Activated CD4-positive, alpha-beta T cell treated with anti-CD3 and anti-CD28 coated beads, Interleukin-2, amount 10 ng/mL, durations not matched to agents 24 days and 14 days (primary cell): ENCODE measurements at regions not wholly inside any gene's neighbourhood (a gene's known extent, or its start where the extent isn't known, plus 50 kb on each side); places are given as distances from the start of the nearest gene placed in this dataset.

Experiments used
- DNase-seq: peaks from one replicate; pipeline ENCODE4 v3.0.0; 2022
- H3K27ac Mint-ChIP-seq: one replicate; pipeline ENCODE4 v1.8.0; 2022; ENCODE audit warnings: mild to moderate bottlenecking, mixed read lengths
- H3K27me3 Mint-ChIP-seq: one replicate; pipeline ENCODE4 v1.8.0; 2022; ENCODE audit warnings: mixed read lengths
- H3K36me3 Mint-ChIP-seq: one replicate; pipeline ENCODE4 v1.8.0; 2022; ENCODE audit warnings: low read depth, mild to moderate bottlenecking, mixed read lengths
- H3K4me1 Mint-ChIP-seq: one replicate; pipeline ENCODE4 v1.8.0; 2021; ENCODE audit warnings: mixed read lengths
- H3K4me3 Mint-ChIP-seq: one replicate; pipeline ENCODE4 v1.8.0; 2022; ENCODE audit warnings: mild to moderate bottlenecking, moderate library complexity, mixed read lengths
- H3K9me3 Mint-ChIP-seq: one replicate; pipeline ENCODE4 v1.8.0; 2021; ENCODE audit warnings: mixed read lengths
- intact Hi-C: fragments of 100-400 bp; cut with micrococcal nuclease; formaldehyde crosslinking; loops from one replicate; pipeline ENCODE4 v1.15.1; 2023

DNA sequence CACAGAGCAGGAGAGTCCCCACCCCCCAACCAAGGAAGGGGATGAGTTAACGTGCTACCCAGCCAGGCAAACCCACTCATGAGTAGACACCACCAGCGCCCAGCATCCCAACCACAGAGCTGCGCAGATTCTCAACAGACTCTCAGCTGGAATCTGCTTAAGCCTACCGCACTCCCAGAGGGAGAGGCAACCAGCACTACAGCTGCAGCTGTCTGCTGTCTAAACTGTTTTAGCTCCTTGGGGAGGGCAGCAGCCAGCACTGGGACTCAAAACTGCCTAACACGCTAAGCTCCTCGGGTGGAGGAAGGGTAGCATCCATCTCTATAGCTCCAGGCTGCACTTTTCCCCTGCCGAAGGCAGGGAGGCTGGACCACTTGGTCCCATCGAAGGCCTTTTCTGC is 539.8 kb downstream of the EPHA7 start:
- Mint-ChIP-seq H3K27me3 (no peaks in the 10 kb centered on the region), H3K4me3 (no peak overlapping the region), H3K4me1 (no peaks in the 10 kb centered on the region), H3K27ac (no peak overlapping the region), H3K36me3 (no peaks in the 10 kb centered on the region), H3K9me3 (peaks cover 7% of the 10 kb centered on the region)
- DNase-seq, result no peak
- intact Hi-C loops, result no loop called here

DNA sequence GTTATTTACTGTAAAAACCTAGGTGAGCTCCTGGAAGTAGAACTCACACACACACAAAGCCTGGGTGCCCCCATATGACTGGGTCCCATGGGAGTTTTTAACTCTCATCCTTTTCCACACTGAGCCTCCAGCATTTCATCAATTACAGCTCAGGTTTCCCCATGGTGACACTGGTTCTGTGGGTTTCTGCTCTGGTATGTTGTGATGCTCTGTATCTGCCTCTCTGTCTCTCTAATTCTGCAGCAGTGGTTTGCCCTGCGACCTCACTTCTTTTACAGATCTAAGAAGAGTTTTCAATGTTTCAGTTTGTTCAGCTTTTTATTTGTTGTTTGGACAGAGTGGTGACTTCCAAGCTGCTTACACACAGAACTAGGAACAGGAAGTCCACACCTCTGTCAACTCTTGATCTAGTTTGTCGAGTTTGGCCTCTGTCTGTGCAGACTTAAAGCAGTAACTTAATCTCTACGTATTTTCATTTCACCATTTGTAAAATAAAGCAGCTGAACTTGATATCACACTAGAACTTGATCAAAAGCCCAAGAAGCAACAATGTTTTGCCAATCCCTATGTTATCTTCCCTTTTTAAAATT is 554.3 kb downstream of the EPHA7 start:
- Mint-ChIP-seq H3K36me3 (no peaks in the 10 kb centered on the region), H3K9me3 (no peaks in the 10 kb centered on the region), H3K4me3 (no peak overlapping the region), H3K27me3 (no peaks in the 10 kb centered on the region), H3K4me1 (no peaks in the 10 kb centered on the region), H3K27ac (no peak overlapping the region)
- intact Hi-C loops, result no loop called here
- no peak for DNase-seq

DNA sequence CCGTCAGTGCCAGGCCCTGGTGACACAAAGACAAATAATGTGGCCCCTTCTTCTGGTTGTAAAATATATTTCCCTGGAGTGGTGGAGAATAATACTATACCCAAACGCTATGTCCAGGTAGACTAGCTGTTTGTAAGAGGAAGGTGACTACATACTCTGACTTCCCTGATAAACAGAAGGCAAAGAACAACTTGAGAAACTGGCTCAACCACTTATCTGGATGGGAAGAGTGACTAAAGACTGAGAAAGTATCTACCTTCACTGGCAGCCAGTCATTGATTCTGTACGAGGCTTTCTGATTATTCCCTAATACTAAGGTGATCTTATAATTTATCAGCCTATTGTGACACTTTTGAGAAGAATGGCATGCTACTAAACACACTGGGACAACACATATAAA is 569.7 kb downstream of the EPHA7 start:
- no peak overlapping the region for H3K27ac Mint-ChIP-seq
- intact Hi-C loops, result no loop called here
- peaks cover 3% of the 10 kb centered on the region for H3K9me3 Mint-ChIP-seq
- no peaks in the 10 kb centered on the region for H3K36me3 Mint-ChIP-seq
- no peaks in the 10 kb centered on the region for H3K27me3 Mint-ChIP-seq
- no peaks in the 10 kb centered on the region for H3K4me1 Mint-ChIP-seq
- no peak overlapping the region for H3K4me3 Mint-ChIP-seq
- no peak for DNase-seq

DNA sequence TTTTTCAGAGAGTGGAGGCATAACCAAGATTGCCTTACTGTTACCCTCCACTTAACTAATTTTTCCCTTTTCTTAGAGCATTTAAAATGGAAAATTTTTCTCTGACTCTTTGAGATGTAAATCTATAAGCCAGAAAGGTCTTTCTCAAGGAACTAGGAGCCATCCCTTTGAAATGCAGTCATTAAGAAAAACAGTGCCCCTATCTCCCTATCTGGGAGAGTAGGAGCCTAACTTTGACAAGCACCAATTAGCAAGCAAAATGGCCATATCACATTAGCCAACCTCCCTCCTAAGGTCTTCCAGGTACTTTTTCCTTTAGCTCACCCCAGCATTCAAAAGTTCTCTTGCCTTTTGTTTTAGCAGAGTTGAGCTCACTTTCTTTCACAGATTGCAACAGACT is 570.5 kb downstream of the EPHA7 start:
- no peaks in the 10 kb centered on the region for H3K4me1 Mint-ChIP-seq
- no peak for DNase-seq
- H3K36me3 Mint-ChIP-seq, result no peaks in the 10 kb centered on the region
- no peak overlapping the region for H3K27ac Mint-ChIP-seq
- no peaks in the 10 kb centered on the region for H3K27me3 Mint-ChIP-seq
- intact Hi-C loops, result no loop called here
- H3K4me3 Mint-ChIP-seq, result no peak overlapping the region
- peaks cover 3% of the 10 kb centered on the region for H3K9me3 Mint-ChIP-seq

DNA sequence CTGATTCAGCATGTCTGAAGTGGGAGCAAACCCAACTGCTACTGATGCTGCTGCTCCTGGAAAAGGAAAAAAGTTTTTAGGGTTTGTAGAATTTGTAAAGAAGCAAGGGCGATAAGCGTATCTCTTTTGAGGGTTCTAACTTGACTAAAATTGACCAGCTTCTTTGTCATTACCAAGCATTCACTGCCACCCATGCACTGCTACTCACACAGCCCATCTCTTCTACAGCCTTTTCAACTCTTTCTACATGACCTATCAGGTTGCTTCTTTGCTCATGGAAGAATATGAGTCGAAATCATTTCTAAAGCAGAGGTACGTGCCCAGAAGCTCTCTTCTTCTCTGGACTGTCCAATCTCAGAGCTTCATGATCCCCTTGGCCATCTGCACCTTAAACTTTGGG is 570.9 kb downstream of the EPHA7 start:
- Mint-ChIP-seq H3K27ac (no peak overlapping the region), H3K4me1 (no peaks in the 10 kb centered on the region)
- intact Hi-C loops, result no loop called here

DNA sequence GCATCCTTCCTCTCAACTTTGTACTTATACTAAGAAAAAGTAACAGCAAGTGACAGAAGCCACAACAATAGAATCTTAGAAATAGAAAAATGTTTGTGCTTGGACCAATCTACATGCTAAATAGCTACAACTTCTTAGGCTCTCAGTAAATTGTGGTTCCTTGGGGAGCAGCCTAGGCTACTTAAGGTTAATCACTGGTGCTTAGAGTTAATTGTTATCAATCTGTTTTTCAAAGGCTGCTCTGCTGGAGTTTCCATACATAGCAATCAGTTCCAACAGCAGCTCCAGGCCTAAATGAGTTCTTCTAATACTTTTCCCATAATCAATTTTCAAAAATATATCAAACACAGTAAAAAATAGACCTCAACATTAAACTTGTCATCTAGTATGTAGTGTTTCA is 571.4 kb downstream of the EPHA7 start:
- Mint-ChIP-seq H3K27ac (no peak overlapping the region), H3K9me3 (peaks cover 3% of the 10 kb centered on the region), H3K4me1 (no peaks in the 10 kb centered on the region), H3K36me3 (no peaks in the 10 kb centered on the region), H3K27me3 (no peaks in the 10 kb centered on the region), H3K4me3 (no peak overlapping the region)
- intact Hi-C loops, result no loop called here
- DNase-seq, result no peak

More for the DNA sequence above, 570.9 kb downstream of the EPHA7 start:
- Mint-ChIP-seq H3K4me3 (no peak overlapping the region), H3K36me3 (no peaks in the 10 kb centered on the region), H3K27me3 (no peaks in the 10 kb centered on the region), H3K9me3 (peaks cover 3% of the 10 kb centered on the region)
- no peak for DNase-seq

DNA sequence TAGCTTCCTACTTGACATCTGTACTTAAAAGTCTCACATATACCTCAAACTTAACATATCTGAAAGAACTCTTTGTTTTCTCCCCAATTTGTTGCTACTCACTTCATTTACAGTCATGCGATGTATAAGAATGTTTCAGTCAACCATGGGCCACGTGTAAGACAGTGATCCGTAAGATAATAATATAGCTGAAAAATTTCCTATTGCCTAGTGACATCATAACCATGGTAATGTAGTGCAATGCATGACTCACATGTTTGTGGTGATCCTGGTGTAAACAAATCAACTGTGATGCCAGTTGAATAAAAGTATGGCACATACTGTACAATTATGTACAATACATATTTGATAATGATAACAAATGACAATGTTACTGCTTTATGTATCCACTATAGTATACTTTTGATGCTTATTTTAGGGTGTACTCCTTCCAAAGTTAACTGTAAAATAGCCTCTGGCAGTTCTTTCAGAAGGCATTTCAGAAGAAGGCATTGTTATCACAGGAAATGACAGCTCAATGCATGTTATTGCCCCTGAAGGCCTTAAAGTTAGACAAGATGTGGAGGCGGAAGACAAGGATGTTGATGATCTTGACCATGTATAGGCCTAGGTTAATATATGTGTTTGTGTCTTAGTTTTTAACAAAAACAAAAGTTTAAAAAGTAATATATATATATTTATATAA is 579.0 kb downstream of the EPHA7 start:
- no peak for DNase-seq
- no peaks in the 10 kb centered on the region for H3K9me3 Mint-ChIP-seq
- no peak overlapping the region for H3K27ac Mint-ChIP-seq
- no peaks in the 10 kb centered on the region for H3K4me1 Mint-ChIP-seq
- no peaks in the 10 kb centered on the region for H3K36me3 Mint-ChIP-seq
- H3K4me3 Mint-ChIP-seq, result no peak overlapping the region
- no peaks in the 10 kb centered on the region for H3K27me3 Mint-ChIP-seq
- intact Hi-C loops, result no loop called here

DNA sequence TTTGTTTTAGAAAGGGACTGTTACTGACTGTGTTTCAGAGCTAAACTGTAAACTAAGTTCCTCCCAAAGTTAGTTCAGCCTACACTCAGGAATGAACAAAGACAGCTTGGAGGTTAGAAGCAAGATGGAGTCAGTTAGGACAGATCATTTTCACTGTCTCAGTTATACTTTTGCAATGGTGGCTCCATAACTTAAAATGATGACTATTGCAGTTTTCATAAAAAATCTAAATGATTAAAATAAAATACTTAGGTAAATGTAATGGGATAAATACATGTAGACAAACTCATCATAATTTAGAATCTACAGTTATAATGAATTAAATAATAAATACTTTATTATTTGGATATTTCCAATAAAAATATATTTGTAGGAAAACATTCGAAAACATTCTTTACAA is 590.6 kb downstream of the EPHA7 start:
- no peaks in the 10 kb centered on the region for H3K36me3 Mint-ChIP-seq
- intact Hi-C loops, result no loop called here
- no peaks in the 10 kb centered on the region for H3K4me1 Mint-ChIP-seq
- no peak overlapping the region for H3K4me3 Mint-ChIP-seq
- H3K9me3 Mint-ChIP-seq, result no peaks in the 10 kb centered on the region
- DNase-seq, result no peak
- no peak overlapping the region for H3K27ac Mint-ChIP-seq
- no peaks in the 10 kb centered on the region for H3K27me3 Mint-ChIP-seq

DNA sequence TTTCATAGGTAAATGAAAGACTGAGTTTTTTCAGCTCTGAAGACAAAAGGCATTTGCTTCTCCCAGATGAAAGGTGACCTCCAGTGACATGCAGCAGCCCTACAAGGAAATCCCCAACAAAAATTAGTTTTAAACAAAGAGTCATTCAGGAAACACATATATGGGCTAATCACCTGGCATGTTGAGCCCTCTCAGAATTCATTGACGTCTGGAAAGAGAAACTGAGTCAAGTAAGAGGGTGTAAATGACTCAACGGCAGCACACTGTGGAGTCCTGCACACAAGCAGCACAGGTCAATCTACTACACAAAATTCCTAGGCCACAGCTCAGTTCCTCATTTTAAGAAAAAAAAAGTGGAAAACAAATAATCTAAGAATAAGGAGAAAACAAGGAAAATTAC is 592.3 kb downstream of the EPHA7 start:
- Mint-ChIP-seq H3K27me3 (no peaks in the 10 kb centered on the region), H3K9me3 (no peaks in the 10 kb centered on the region), H3K27ac (no peak overlapping the region), H3K4me1 (no peaks in the 10 kb centered on the region), H3K4me3 (no peak overlapping the region), H3K36me3 (no peaks in the 10 kb centered on the region)
- intact Hi-C loops, result no loop called here
- no peak for DNase-seq

DNA sequence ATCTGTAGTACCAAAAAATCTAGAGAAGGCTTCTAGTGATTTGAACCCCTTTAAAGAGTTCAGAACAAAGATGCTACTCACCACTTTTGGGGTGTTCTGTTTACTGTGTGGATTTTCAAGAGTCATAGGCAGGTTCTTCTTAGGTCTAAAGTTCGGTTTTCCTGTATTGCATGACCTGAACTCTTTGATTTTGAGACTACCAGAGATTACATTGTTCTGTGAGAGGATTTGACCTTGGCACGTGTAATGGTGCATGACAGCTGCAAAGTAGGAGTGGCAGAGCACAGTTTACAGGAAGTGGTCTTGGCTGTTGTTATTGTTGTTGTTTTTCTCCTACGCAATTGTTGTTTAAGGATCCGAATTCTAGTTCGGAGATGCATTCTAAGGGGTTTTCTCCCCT is 592.7 kb downstream of the EPHA7 start:
- intact Hi-C loops, result no loop called here
- no peak for DNase-seq
- no peak overlapping the region for H3K4me3 Mint-ChIP-seq
- no peaks in the 10 kb centered on the region for H3K27me3 Mint-ChIP-seq
- H3K36me3 Mint-ChIP-seq, result no peaks in the 10 kb centered on the region
- no peaks in the 10 kb centered on the region for H3K9me3 Mint-ChIP-seq
- no peak overlapping the region for H3K27ac Mint-ChIP-seq
- H3K4me1 Mint-ChIP-seq, result no peaks in the 10 kb centered on the region

DNA sequence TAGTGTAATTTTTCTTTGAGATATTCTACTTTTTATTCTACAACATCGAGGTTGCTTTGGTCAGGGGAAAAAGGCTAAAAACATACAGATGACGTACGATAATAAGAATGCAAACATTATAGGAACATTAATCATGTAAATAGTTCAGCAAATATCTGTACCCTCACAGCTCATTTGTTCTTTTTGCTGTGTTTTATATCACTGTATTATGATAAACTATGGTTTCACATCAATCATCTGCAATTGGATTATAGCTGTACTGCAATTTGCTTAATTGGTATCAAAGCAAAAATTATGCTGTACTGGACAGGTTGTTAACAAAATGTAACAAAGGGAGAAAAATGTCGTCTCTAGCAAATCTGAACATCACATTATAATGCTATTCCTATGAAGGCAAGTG is 597.1 kb downstream of the EPHA7 start:
- no peaks in the 10 kb centered on the region for H3K27me3 Mint-ChIP-seq
- H3K4me1 Mint-ChIP-seq, result no peaks in the 10 kb centered on the region
- no peak overlapping the region for H3K27ac Mint-ChIP-seq
- no peaks in the 10 kb centered on the region for H3K36me3 Mint-ChIP-seq
- H3K4me3 Mint-ChIP-seq, result no peak overlapping the region
- no peak for DNase-seq
- H3K9me3 Mint-ChIP-seq, result no peaks in the 10 kb centered on the region
- intact Hi-C loops, result no loop called here

DNA sequence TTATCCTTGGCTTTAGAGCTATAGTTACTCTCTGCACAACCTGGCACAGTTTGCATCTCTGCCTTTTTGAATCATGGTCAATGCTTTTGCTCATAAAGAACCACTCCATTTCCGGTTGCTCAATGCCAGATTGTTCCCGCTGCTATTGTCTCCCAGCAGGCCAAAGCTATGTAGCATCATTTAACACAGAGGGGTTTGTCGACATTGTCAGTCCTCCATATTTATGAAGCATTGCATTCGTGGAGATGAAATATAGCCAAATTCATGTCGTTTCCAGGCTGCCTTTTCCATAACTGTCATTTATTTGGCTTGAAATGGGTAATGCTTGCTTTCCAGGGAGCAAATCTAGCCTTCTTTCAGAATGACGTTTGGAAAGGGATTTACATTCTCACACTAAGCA is 598.8 kb downstream of the EPHA7 start:
- Mint-ChIP-seq H3K4me3 (no peak overlapping the region), H3K27ac (no peak overlapping the region), H3K9me3 (no peaks in the 10 kb centered on the region), H3K27me3 (no peaks in the 10 kb centered on the region), H3K36me3 (no peaks in the 10 kb centered on the region), H3K4me1 (no peaks in the 10 kb centered on the region)
- intact Hi-C loops, result no loop called here
- no peak for DNase-seq

DNA sequence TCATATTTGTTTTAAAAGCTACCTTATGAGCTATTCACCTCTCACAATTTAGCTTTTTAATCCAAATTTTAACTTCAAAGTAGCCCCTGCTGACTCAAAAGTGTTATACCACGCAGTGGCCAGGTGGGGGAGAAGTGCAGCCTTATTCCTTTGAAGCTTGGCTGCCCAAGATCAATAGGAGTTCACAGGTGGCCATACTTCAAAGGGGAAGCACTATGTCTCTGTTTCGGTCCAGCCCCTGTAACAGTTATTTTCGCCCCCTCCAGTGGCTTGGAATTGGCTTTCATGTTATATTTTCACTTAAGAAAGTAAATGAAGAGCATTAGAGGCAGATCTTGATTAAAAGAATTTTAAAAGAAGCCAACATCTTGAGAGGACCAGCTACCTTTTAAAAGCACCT is 608.4 kb downstream of the EPHA7 start:
- peak; percentile 61 for DNase-seq
- intact Hi-C loops, result no loop called here
- no peaks in the 10 kb centered on the region for H3K4me1 Mint-ChIP-seq
- no peaks in the 10 kb centered on the region for H3K9me3 Mint-ChIP-seq
- no peaks in the 10 kb centered on the region for H3K27me3 Mint-ChIP-seq
- no peak overlapping the region for H3K27ac Mint-ChIP-seq
- no peaks in the 10 kb centered on the region for H3K36me3 Mint-ChIP-seq
- no peak overlapping the region for H3K4me3 Mint-ChIP-seq

DNA sequence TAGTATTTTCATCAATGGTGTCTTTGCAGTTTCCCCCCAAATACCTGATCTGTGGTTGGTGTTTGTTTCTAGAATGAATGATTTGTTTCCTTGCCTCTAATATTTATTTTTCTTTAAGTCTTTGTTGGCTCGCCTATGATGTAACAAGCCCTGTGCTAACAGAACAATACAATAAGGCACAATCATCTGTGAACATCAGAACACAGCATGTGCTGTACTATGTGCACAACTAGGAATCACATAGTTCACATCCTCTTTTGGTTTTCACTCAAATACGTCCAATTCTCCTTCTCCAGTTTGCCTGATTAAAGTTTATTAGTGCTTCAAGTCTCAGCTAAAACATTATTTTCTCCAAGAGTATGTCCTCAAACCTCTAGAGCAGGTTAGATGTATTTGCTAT is 613.1 kb downstream of the EPHA7 start:
- Mint-ChIP-seq H3K27ac (no peak overlapping the region), H3K4me3 (no peak overlapping the region), H3K36me3 (no peaks in the 10 kb centered on the region), H3K9me3 (no peaks in the 10 kb centered on the region), H3K4me1 (no peaks in the 10 kb centered on the region), H3K27me3 (no peaks in the 10 kb centered on the region)
- DNase-seq, result no peak
- intact Hi-C loops, result no loop called here

DNA sequence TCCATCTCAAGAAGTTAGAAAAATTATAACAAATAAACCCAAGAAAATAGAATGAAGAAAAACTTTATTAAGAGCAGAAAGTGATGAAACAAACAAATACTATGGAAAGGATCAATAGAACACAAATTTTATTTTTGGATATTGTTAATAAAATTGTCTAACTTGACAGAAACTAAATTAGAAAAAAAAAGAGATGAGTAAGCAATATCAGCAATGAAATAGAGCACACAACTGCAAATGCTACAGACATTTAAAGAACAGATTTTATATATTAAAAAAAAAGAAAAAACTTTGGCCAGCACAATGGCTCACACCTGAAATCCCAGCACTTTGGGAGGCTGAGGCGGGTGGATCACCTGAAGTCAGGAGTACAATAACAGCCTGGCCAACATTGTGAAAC is 628.0 kb downstream of the EPHA7 start:
- intact Hi-C loops, result no loop called here
- H3K27ac Mint-ChIP-seq, result no peak overlapping the region
- no peaks in the 10 kb centered on the region for H3K9me3 Mint-ChIP-seq
- DNase-seq, result no peak
- H3K4me3 Mint-ChIP-seq, result no peak overlapping the region
- H3K27me3 Mint-ChIP-seq, result no peaks in the 10 kb centered on the region
- H3K4me1 Mint-ChIP-seq, result no peaks in the 10 kb centered on the region
- H3K36me3 Mint-ChIP-seq, result no peaks in the 10 kb centered on the region
